Peyer's patch (tissue), 4 donors: ENCODE measurements at regions not wholly inside any gene's neighbourhood (a gene's known extent, or its start where the extent isn't known, plus 50 kb on each side); places are given as distances from the start of the nearest gene placed in this dataset.

Source experiments
- POLR2A ChIP-seq, 2 donors: fragments of 450-650 bp; IDR thresholded peaks; one replicate each; pipeline ENCODE4 v1.5.1; 2017; ENCODE audit warnings: antibody characterized with exemption in 2 of 2, mild to moderate bottlenecking in 2 of 2, moderate library complexity in 2 of 2
- TF ChIP-seq, protein P1 (sequence below), 6 experiments: fragments of 450-650 bp in 4 of 6; fragments of 200-600 bp in 2 of 6; sonication (generic) in 1 of 6; IDR thresholded peaks; one replicate each; pipeline ENCODE4 v1.5.1; 2017 to 2019; ENCODE audit warnings: antibody characterized with exemption in 6 of 6, mild to moderate bottlenecking in 3 of 6, moderate library complexity in 1 of 6

DNA sequence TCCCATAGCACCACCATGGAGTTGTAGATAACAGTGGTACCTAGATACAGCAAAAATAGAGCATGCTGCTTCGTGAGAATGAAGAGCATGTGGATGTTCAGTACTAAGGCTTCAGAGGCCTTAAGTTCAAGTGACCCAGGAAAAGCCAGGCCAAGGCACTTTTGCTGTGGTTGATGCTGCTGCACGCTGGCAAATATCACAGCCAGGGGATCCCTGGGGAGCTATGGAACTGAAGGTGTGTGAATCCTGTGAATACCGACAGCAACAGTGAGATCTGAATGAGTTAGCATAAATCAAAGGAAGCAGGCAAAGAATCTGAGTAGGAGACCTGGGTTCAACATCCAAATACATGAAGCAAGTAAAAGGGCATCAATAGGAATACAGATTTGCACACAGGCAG lies 158.6 kb upstream of the THUMPD2 start:
- TF ChIP-seq, protein P1, sequence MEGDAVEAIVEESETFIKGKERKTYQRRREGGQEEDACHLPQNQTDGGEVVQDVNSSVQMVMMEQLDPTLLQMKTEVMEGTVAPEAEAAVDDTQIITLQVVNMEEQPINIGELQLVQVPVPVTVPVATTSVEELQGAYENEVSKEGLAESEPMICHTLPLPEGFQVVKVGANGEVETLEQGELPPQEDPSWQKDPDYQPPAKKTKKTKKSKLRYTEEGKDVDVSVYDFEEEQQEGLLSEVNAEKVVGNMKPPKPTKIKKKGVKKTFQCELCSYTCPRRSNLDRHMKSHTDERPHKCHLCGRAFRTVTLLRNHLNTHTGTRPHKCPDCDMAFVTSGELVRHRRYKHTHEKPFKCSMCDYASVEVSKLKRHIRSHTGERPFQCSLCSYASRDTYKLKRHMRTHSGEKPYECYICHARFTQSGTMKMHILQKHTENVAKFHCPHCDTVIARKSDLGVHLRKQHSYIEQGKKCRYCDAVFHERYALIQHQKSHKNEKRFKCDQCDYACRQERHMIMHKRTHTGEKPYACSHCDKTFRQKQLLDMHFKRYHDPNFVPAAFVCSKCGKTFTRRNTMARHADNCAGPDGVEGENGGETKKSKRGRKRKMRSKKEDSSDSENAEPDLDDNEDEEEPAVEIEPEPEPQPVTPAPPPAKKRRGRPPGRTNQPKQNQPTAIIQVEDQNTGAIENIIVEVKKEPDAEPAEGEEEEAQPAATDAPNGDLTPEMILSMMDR (IDR thresholded peaks at IDR 0.05): no peak
- no peak for TF ChIP-seq POLR2A (IDR thresholded peaks at IDR 0.05)
